ENCODE measurements at regions not wholly inside any gene's neighbourhood (a gene's known extent, or its start where the extent isn't known, plus 50 kb on each side); places are given as distances from the start of the nearest gene placed in this dataset.

- TF ChIP-seq POLR2AphosphoS5 (IDR thresholded peaks at IDR 0.05) (no peak), CTCF (IDR thresholded peaks at IDR 0.05) (no peak), POLR2A (IDR thresholded peaks at IDR 0.05) (no peak), EP300 (IDR thresholded peaks at IDR 0.05) (no peak)
Measured at GRCh38 chr2:136531731-136532130, 233.6 kb upstream of the THSD7B start.
